GM18499 (cell line): ENCODE measurements at regions not wholly inside any gene's neighbourhood (a gene's known extent, or its start where the extent isn't known, plus 50 kb on each side); places are given as distances from the start of the nearest gene placed in this dataset.
"Not testable (repeated sequence)": the region's sequence is repeated elsewhere in the genome, so short reads cannot be mapped to it uniquely, and the experiment has no call there.

Source experiments
- ATAC-seq: cut with Tn5 transposase; IDR thresholded peaks from one replicate; pipeline ENCODE4 v1.9.1; 2021; ENCODE audit warnings: moderate number of reproducible peaks; ENCODE audit not compliant: insufficient read depth, unreplicated experiment

DNA sequence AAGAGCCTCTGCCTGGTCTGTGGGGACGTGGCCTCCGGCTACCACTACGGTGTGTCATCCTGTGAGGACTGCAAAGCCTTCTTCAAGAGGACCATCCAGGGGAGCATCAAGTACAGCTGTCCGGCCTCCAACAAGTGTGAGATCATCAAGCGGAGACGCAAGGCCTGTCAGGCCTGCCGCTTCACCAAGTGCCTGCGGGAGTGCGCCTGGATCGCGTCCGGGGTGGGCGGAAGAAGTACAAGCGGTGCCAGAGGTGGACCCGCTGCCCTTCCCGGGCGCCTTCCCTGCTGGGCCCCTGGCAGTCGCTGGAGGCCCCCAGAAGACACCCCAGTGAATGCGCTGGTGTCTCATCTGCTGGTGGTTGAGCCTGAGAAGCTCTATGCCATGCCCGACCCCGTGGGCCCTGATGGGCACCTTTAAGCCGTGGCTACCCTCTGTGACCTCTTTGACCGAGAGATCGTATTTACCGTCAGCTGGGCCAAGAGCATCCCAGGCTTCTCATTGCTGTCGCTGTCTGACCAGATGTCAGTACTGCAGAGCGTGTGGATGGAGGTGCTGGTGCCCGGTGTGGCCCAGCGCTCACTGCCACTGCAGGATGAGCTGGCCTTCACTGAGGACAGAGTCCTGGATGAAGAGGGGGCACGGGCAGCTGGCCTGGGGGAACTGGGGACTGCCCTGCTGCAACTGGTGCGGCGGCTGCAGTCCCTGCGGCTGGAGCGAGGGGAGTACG is 84.3 kb downstream of the MRPL57 start:
- not testable (repeated sequence) for ATAC-seq

DNA sequence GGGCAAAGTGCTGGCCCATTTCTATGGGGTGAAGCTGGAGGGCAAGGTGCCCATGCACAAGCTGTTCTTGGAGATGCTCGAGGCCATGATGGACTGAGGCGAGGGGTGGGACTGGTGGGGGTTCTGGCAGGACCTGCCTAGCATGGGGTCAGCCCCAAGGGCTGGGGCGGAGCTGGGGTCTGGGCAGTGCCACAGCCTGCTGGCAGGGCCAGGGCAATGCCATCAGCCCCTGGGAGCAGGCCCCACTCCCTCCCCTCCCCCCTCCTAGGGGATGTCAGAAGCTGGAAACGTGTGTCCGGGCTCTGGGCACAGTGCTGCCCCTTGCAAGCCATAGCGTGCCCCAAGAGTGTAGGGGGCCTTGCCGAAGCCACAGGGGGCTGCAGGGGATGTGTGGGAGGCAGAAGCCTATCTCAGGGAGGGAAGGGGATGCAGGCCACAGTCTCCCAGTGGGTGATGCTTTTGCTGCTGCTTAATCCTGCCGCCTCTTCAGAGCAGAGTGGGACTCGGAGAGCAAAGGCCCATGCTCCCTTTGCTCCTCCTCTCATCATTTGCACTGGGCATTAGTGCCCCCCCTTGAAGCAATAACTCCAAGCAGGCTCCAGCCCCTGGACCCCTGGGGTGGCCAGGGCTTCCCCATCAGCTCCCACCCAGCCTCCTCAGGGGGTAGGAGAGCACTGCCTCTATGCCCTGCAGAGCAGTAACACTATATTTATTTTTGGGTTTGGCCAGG is 85.2 kb downstream of the MRPL57 start:
- not testable (repeated sequence) for ATAC-seq

DNA sequence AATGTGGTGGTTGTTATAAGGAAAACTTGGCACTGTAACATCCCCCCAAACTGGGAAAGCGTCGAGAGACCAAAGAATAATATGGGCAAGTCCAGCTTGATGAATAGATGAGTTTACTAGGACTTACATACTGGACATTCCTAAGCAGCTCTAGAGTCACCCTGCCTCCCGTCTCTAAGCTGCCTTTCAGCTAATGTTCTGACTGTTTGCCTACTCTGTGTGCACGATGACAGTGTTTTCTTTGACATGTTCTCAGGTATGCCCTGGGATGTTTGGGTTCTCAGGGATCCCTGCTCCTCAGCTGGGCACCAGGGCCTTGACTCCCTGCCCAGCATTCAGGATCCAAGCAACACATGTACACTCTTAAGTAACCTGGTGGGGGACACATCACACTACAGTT is 87.5 kb downstream of the MRPL57 start:
- ATAC-seq, result not testable (repeated sequence)

DNA sequence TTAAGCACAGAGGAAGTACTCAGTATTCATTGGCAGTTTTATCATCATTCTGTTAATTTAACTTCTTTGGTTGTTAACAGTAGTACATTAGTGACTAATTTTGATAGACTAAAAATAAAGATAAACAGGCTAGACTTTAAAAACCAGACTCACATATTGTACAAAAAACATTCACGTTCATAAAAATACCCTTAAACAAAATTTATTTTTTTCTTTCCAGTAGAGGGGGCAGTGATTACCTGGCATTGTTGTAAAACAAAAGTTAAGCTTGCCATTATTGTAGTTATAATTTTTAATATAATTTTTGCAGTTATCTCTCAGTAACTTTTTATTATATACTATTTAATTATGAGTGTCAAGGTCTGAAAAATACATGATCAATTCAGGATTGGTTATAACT is 92.0 kb downstream of the MRPL57 start:
- not testable (repeated sequence) for ATAC-seq

DNA sequence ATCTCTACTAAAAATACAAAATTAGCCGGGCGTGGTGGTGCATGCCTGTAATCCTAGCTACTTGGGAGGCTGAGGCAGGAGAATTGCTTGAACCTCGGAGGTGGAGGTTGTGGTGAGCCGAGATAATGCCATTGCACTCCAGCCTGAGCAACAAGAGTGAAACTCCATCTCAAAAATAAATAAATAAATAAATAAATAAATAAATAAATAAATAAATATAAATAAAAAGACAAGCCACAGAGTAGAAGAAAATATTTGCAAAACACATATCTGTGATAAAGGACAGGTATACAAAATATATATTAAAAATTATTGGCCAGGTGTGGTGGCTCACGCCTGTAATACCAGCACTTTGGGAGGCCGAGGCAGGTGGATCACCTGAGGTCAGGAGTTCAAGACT is 96.0 kb downstream of the MRPL57 start:
- not testable (repeated sequence) for ATAC-seq

DNA sequence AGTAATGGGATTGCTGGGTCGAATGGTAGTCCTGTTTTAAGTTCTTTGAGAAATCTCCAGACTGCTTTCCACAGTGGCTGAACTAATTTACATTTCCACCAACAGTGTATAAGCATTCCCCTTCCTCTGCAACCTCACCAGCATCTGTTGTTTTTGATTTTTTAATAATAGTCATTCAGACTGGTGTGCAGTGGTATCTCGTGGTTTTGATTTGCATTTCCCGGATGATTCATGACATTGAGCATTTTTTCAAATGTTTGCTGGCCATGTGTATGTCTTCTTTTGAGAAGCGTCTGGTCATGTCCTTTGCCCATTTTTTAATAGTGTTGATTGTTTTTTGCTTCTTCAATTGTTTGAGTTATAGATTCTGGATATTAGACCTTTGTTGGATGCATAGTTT is 98.0 kb downstream of the MRPL57 start:
- ATAC-seq, result not testable (repeated sequence)

DNA sequence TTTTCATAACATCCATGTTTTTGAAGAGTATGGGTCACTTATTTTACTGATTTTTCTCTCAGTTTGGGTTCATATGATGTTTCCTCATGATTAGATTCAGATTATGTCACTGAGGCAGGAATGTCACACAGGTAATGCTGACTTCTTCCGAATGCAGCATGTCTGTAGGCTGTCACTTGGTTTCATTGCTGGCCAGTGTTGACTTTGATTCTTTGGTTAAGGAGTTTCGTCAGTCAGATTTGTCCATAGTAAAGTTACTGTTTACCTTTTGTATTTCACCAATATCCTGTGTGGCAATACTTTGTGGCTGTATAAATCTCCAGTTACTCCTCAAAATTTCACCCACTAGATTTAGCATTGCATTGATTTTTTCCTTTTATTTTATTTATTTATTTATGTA is 105.6 kb downstream of the MRPL57 start:
- no peak for ATAC-seq

DNA sequence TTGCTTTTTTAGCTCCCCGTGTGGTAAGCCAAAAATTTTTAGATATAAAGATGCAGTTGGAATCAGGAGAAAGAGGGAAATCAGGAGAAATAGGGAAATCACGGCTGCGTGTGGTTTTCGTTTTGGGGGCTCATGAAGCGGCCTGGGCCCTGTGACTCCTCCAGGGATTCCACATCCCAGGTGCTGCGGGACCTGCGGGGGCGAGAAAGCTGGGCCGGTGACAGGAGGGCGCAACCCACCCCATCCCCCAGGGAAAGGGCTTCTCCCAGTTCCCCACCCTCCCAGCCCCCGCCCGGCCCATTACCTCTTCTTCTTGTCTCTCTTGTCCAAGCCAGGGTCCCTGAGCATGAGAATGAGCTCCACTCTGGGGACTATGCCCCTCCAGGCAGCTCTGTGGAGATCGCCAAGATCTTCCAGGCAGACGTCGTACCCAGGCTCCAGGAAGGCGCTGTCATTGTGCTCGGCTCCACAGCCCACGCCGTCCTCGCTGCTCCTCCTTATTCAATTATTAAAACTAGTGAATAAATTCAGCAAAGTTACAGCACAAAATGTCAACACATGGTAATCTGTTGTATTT is 111.0 kb downstream of the MRPL57 start:
- no peak for ATAC-seq

DNA sequence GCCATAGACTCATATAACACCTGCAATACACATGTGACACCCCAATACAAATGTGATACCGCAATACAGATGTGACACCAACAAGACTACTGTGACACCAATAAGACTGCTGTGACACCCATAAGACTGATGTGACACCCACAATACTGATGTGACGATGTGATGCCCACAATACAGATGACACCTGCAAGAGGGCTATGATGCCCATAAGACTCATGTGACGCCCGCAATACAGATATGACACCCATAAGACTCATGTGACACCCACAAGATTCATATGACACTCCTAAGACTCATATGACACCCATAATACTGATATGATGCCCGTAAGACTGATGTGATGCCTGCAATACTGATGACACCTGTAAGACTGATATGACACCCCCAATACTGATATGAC is 113.0 kb downstream of the MRPL57 start:
- ATAC-seq, result no peak

DNA sequence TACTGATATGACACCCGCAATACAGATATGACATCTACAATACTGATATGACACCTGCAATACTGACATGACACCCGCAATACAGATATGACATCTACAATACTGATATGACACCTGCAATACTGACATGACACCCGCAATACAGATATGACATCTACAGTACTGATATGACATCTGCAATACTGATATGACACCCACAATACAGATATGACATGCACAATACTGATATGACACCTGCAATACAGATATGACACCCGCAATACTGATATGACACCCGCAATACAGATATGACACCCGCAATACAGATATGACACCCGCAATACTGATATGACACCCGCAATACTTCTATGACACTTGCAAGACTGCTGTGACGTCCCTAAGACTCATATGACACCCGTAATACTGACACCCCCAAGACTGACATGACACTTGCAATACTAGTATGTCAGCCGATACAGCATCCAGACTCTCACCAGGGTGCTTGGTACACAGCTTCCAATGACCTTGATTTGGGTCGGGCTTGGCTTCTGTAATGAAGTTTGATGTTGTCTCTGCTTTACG is 114.1 kb downstream of the MRPL57 start:
- ATAC-seq, result not testable (repeated sequence)

DNA sequence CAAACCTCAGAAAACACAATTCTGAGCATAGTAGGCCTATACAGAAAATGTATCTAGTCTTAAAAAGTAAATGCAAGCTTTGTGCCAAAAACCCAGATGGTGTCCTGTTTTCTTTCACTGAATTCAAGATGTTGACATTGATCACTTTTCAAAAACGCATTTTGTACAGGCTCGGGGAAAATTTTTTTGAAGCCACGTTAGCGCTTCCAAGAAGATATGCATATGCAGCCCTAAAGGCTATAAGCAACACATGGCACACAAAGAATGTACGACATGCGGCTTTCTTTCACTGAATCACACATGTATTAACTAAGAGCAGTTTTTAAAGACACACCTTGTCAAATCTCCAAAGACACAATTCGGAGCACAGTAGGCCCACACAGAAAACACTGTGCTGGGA is 115.4 kb downstream of the MRPL57 start:
- ATAC-seq, result no peak

DNA sequence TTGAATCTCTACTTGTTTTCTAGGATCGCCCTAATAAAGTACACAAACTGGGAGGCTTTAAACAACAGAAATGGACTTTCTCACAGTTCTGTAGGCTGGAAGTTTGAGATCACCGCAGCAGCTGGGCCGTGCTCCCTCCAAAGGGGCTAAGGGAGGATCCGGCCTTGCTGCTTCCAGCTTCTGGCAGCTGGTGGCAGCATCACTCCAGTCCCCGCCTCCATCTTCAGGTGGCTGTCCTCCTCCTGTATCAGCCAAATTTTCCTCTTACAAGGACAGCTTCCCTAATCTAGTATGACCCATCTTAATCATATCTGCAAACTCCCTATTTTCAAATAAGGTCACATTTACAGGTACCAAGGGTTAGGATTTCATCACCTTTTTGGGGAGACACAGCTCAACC is 120.5 kb downstream of the MRPL57 start:
- ATAC-seq, result peak; percentile 34

DNA sequence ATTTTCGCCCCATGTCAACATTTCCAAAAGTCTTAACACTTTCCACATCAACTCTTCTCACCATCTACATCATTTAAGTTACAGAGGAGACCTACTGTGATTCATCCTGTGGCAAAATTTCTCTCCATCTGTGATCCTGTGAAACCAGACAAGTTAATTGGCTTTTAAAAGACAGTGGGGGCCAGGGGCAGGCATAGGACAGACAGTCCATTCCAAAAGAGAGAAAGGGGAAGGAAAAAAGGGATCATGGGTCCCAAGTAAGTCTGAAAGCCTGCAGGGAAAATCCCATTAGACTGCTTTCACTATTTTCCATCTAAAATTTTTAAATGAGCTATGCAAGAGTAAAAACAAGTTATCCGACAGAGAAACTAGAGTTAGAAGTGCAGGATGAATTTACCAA is 121.0 kb downstream of the MRPL57 start:
- ATAC-seq, result no peak

DNA sequence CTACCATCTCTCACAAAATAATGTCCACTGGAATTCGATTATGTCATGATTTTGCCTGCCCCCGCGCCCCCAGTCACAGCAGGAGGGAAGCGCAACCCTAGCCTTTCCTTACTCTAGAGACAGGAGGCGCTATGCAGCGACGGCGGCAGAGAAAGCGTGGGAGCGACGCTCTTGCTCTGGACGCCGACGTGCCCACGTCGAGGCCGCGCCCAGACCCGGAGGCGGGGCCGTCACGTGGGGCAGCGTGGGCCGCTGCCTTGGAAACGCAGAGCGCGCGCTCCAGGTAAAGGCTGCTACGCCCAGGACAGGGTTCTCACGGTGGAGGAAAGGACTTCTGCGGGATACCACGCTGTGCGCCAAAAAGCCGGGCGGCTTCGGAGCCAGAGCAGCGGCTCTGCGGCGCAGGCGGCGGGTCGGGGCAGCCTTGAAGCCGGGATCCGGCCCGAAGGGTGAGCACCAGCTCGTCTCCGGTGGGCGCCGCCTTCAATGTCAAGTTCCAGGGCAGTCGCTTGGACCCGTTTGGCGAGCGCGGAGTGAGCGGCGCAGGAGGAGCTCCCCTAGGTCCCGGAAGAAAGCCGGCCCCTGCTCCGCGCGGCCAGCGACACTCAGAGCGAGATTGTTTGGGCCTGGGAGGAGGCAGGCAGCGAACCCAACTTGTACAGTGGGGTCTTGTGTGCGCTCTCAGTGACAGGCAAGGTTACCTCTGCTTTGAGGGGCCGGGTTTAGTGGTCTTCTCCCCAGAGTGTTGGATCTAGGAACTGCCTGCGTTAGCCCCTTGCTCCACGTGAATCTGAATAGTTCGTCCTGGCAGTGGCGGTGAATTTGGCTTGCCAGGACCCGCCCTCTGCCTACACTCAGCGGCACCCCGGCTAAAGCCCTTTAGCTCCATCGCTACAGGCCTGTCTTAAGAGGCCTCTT is 121.7 kb downstream of the MRPL57 start:
- ATAC-seq, result peak; percentile 76

DNA sequence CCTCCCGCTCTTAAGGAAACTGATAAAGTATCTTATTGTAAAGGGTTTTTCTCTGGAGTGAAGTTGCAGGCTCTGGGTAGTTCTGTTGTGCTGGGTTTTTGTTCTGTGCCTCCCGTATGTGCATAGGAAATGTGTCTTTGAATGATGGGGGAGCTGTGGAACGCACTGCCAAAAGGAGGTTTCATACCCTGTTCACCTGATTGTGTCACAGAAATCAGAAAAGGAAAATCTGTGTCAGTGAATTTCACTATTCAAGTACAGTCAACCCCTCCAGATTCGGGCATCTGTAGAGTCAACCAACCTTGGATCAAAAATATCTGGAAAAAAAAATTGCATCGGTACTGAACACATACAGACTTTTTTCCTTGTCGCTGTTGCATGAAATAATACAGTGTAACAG is 127.8 kb downstream of the MRPL57 start:
- ATAC-seq, result no peak

DNA sequence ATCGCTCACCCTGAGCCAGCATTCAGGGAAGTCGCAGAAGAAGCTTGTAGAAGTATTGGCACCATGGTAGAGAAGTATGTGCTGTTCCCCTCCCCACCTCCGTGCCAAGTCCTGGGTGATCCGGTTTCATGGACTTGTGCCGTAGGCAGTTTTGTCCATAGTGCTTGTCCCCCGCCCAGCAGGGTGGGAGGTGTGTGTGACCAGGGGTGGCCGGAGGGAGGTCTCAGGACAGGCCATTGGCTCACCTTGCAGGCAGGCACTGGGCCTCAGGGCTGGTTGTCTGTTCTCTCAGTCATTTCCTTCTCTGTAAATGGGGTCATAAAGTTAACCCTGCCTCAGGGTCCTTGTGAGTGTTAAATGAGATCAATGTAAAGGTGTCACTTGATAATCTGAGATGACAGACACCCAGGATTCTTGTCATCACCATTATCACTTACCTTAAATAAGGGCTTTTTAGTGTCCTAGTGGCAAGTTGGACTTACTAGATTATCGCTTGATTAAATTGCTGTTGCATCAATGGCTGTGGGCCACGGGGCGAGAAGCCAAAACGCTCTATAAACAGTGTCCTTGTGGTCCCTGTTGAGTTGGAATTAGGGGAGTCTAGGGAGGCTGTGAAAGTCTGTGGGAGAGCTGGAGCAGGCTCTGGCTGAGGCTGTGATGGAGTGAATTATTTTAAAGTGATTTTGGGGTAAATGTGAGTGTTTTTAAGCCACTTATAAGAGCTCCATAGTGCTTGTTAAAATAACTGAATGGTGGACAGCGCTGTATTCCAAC is 130.0 kb downstream of the MRPL57 start:
- ATAC-seq, result not testable (repeated sequence)

DNA sequence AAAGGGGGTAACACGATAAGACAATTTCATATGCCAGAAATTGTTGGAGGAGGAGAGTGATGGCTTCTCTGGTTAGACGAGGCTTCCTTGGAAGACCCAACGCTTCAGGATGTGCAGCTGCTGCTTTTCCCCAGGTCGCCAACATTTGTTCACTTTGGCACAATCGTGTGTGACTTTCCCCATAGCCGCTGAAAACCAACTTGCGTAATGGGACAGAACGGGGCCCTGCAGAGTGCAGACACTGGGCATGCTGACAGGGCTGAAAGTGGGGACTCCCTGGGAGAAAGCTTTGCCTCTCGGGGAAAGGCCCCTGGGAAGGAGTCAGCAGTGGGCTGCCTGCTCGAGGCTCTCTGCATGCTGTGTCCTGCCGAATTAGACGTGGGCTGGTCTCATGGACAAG is 130.7 kb downstream of the MRPL57 start:
- ATAC-seq, result not testable (repeated sequence)

DNA sequence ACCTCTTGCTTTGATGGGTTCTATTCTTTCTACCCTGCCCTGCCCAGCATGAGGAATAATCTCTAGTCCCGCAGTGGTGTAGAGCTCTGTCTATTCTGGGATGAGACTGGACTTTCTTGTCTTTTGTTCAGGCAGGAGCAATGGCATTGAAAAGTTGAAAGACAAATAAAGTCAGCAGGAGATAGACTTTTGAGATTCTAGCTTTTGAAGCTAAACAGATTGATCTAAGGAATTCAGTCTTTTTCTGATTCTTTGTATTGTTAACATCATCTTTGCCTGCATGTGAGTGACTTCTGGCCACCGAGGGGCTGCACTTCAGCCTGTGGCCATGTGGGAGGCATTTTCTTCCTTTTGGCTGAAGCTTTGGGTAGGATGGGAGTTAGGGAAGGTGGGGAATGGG is 132.4 kb downstream of the MRPL57 start:
- no peak for ATAC-seq

DNA sequence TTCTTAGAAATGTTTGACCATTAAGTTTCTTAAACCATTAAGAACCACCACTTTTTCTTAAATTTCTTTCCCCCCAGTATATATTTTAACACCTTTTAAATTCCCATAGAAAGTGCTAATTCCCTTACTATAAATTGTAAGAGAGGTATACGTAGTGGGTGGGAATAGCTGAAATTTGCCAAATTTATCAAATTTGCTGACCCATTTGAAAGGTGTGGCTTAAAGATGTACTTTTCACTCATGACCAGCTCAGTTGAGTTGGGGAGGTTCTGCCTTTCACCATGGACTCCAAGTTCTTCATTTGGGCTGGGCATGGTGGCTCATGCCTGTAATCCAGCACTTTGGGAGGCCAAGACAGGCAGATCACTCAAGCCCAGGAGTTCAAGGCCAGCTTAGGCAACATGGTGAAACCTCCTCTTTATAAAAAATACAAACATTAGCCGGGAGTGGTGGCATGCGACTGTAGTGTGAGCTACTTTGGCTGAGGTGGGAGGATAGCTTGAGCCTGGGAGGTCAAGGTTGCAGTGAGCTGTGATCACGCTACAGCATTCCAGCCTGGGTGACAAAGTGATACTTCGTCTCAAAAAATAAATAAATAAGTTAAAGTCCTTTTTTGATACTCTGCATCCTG is 133.2 kb downstream of the MRPL57 start:
- no peak for ATAC-seq
